ENCODE measurements at regions not wholly inside any gene's neighbourhood (a gene's known extent, or its start where the extent isn't known, plus 50 kb on each side); places are given as distances from the start of the nearest gene placed in this dataset.

DNA sequence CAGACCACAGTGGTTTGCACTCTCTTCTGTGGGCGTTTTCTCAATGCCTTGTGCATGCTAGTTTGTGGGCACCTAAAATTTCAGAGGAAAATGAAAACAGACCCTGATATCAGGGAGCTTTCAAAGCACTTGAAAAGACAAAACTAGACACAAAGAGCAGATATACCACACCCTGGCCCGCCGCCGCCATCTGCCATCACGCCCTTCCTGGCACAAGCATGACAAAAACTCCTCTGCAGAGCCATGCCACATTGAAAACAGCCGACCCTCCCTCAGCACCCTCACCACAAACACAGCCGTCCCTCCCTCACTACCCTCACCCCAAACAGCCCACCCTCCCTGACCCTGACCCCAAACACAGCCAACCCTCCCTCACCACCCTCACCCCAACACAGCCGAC lies 84.8 kb upstream of the RAB6C start:
- Histone ChIP-seq H3K79me2 (ENCODE audit: control insufficient read depth, insufficient read depth, low read length) (no peaks in the 10 kb centered on the region), H3K27ac (ENCODE audit: insufficient read depth, low read depth, low read length) (no peak overlapping the region), H3K27me3 (ENCODE audit: control insufficient read depth in 2 of 2, insufficient read depth in 2 of 2, low read length in 2 of 2) (no peaks in the 10 kb centered on the region), H3K4me1 (ENCODE audit: control insufficient read depth, extremely low read depth, insufficient read depth, low read length) (no peaks in the 10 kb centered on the region), H3K4me3 (replicated peaks in 1 of 3; ENCODE audit: insufficient read depth in 1 of 3, low read depth in 1 of 3, low read length in 3 of 3) (no peak overlapping the region), H3K9me3 (replicated peaks; ENCODE audit: control insufficient read depth, insufficient read depth, low read length) (no peaks in the 10 kb centered on the region), H4K20me1 (replicated peaks; ENCODE audit: control insufficient read depth, extremely low read depth, insufficient read depth, low read length) (no peaks in the 10 kb centered on the region), H3K9me1 (replicated peaks; ENCODE audit: control insufficient read depth, extremely low read depth, insufficient read depth, low read length) (no peaks in the 10 kb centered on the region), H3K4me2 (ENCODE audit: insufficient read depth, low read length) (no peak overlapping the region), H2AFZ (ENCODE audit: low read depth, low read length) (no peak overlapping the region), H3K9ac (replicated peaks; ENCODE audit: extremely low read depth, insufficient read depth, low read length) (no peak overlapping the region), H3K36me3 (ENCODE audit: control insufficient read depth in 2 of 2, extremely low read depth in 1 of 2, insufficient read depth in 2 of 2, low read length in 2 of 2) (no peaks in the 10 kb centered on the region)
- ChIA-PET POLR2A (no interaction called here), CTCF (no interaction called here)
- dilution Hi-C loops (cut with MboI; ENCODE audit: extremely low pct_ligation_motif_present, low sequenced_read_pairs) = no loop called here
- BruUV-seq (replicated peaks) = no TSS peak
- DNase-seq (ENCODE audit: low read depth, low spot score) (no peak), FAIRE-seq (no peak)
- intact Hi-C loops (cut with micrococcal nuclease) = no loop called here
- TF ChIP-seq MYC (IDR thresholded peaks at IDR 0.05; ENCODE audit: low read depth, low read length) = no peak
- no peak for TF ChIP-seq POLR2A (IDR thresholded peaks at IDR 0.05; ENCODE audit: low read depth, low read length)
- no peak for TF ChIP-seq POLR2AphosphoS5 (IDR thresholded peaks at IDR 0.05; ENCODE audit: insufficient read depth, low read depth, low read length)
- no peak for TF ChIP-seq JUN (IDR thresholded peaks at IDR 0.05; ENCODE audit: borderline replicate concordance, insufficient read depth, insufficient read length, low read depth)
- TF ChIP-seq EZH2 (IDR thresholded peaks at IDR 0.05; ENCODE audit: borderline replicate concordance, low read depth, low read length, severe bottlenecking) = no peak
- TF ChIP-seq, protein P1, sequence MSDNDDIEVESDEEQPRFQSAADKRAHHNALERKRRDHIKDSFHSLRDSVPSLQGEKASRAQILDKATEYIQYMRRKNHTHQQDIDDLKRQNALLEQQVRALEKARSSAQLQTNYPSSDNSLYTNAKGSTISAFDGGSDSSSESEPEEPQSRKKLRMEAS (IDR thresholded peaks at IDR 0.05; ENCODE audit: insufficient read depth, insufficient read length) = no peak
- TF ChIP-seq GATA2 (IDR thresholded peaks at IDR 0.05; ENCODE audit: insufficient read depth, insufficient read length, low read depth, low read length) = no peak
- TF ChIP-seq FOS (IDR thresholded peaks at IDR 0.05; ENCODE audit: borderline replicate concordance, insufficient read depth, low read length) = no peak

DNA sequence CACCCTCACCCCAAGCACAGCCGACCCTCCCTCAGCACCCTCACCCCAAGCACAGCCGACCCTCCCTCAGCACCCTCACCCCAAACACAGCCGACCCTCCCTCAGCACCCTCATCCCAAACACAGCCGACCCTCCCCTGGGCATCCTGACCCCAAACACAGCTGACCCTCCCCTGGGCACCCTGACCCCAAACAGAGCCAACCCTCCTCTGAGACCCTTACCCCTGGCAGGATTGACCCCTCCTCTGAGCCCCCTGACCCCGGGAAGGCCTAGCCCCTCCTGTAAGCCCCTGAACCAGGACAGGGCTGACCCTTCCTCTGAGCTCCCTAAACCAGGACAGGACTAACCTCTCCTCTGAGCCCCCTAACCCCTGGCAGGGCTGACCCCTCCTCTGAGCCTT lies 84.4 kb upstream of the RAB6C start:
- Histone ChIP-seq H3K9ac (replicated peaks; ENCODE audit: extremely low read depth, insufficient read depth, low read length) (no peak overlapping the region), H3K27me3 (ENCODE audit: control insufficient read depth in 2 of 2, insufficient read depth in 2 of 2, low read length in 2 of 2) (no peaks in the 10 kb centered on the region), H3K4me3 (replicated peaks in 1 of 3; ENCODE audit: insufficient read depth in 1 of 3, low read depth in 1 of 3, low read length in 3 of 3) (no peak overlapping the region), H3K9me1 (replicated peaks; ENCODE audit: control insufficient read depth, extremely low read depth, insufficient read depth, low read length) (no peaks in the 10 kb centered on the region), H3K9me3 (replicated peaks; ENCODE audit: control insufficient read depth, insufficient read depth, low read length) (no peaks in the 10 kb centered on the region), H3K79me2 (ENCODE audit: control insufficient read depth, insufficient read depth, low read length) (no peaks in the 10 kb centered on the region), H3K4me1 (ENCODE audit: control insufficient read depth, extremely low read depth, insufficient read depth, low read length) (no peaks in the 10 kb centered on the region), H2AFZ (ENCODE audit: low read depth, low read length) (no peak overlapping the region), H3K36me3 (ENCODE audit: control insufficient read depth in 2 of 2, extremely low read depth in 1 of 2, insufficient read depth in 2 of 2, low read length in 2 of 2) (no peaks in the 10 kb centered on the region), H3K27ac (ENCODE audit: insufficient read depth, low read depth, low read length) (no peak overlapping the region), H4K20me1 (replicated peaks; ENCODE audit: control insufficient read depth, extremely low read depth, insufficient read depth, low read length) (no peaks in the 10 kb centered on the region), H3K4me2 (ENCODE audit: insufficient read depth, low read length) (no peak overlapping the region)
- no peak for TF ChIP-seq JUN (IDR thresholded peaks at IDR 0.05; ENCODE audit: borderline replicate concordance, insufficient read depth, insufficient read length, low read depth)
- no peak for TF ChIP-seq GATA2 (IDR thresholded peaks at IDR 0.05; ENCODE audit: insufficient read depth, insufficient read length, low read depth, low read length)
- TF ChIP-seq, protein P2, sequence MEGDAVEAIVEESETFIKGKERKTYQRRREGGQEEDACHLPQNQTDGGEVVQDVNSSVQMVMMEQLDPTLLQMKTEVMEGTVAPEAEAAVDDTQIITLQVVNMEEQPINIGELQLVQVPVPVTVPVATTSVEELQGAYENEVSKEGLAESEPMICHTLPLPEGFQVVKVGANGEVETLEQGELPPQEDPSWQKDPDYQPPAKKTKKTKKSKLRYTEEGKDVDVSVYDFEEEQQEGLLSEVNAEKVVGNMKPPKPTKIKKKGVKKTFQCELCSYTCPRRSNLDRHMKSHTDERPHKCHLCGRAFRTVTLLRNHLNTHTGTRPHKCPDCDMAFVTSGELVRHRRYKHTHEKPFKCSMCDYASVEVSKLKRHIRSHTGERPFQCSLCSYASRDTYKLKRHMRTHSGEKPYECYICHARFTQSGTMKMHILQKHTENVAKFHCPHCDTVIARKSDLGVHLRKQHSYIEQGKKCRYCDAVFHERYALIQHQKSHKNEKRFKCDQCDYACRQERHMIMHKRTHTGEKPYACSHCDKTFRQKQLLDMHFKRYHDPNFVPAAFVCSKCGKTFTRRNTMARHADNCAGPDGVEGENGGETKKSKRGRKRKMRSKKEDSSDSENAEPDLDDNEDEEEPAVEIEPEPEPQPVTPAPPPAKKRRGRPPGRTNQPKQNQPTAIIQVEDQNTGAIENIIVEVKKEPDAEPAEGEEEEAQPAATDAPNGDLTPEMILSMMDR (IDR thresholded peaks at IDR 0.05; ENCODE audit: extremely low read depth in 1 of 2, insufficient read depth in 1 of 2, low read depth in 1 of 2, low read length in 2 of 2) = no peak
- TF ChIP-seq MYC (IDR thresholded peaks at IDR 0.05; ENCODE audit: low read depth, low read length) = no peak
- TF ChIP-seq, protein P1 (IDR thresholded peaks at IDR 0.05; ENCODE audit: insufficient read depth, insufficient read length) = no peak
- TF ChIP-seq POLR2A (IDR thresholded peaks at IDR 0.05; ENCODE audit: low read depth, low read length) = no peak
- TF ChIP-seq FOS (IDR thresholded peaks at IDR 0.05; ENCODE audit: borderline replicate concordance, insufficient read depth, low read length) = no peak
- TF ChIP-seq EZH2 (IDR thresholded peaks at IDR 0.05; ENCODE audit: borderline replicate concordance, low read depth, low read length, severe bottlenecking) = no peak
- TF ChIP-seq POLR2AphosphoS5 (IDR thresholded peaks at IDR 0.05; ENCODE audit: insufficient read depth, low read depth, low read length) = no peak
- ChIA-PET CTCF (no interaction called here), POLR2A (no interaction called here)
- BruUV-seq (replicated peaks) = no TSS peak
- dilution Hi-C loops (cut with MboI; ENCODE audit: extremely low pct_ligation_motif_present, low sequenced_read_pairs) = no loop called here
- FAIRE-seq (no peak), DNase-seq (ENCODE audit: low read depth, low spot score) (no peak)
- intact Hi-C loops (cut with micrococcal nuclease) = no loop called here
